Forelimb muscle (tissue), 1 donor: ENCODE measurements at regions not wholly inside any gene's neighbourhood (a gene's known extent, or its start where the extent isn't known, plus 50 kb on each side); places are given as distances from the start of the nearest gene placed in this dataset.
"Not testable (repeated sequence)": the region's sequence is repeated elsewhere in the genome, so short reads cannot be mapped to it uniquely, and the experiment has no call there.

Experiments
- DNase-seq: peaks from one replicate; pipeline ENCODE4 v3.0.0-alpha.2; 2013; ENCODE audit warnings: low read depth

- no peak for DNase-seq
Observed at GRCh38 chr2:209049608-209050007, 374.2 kb upstream of the MAP2 start.

- DNase-seq = no peak
Observed at GRCh38 chr2:209062210-209062609, 361.6 kb upstream of the MAP2 start.

DNA sequence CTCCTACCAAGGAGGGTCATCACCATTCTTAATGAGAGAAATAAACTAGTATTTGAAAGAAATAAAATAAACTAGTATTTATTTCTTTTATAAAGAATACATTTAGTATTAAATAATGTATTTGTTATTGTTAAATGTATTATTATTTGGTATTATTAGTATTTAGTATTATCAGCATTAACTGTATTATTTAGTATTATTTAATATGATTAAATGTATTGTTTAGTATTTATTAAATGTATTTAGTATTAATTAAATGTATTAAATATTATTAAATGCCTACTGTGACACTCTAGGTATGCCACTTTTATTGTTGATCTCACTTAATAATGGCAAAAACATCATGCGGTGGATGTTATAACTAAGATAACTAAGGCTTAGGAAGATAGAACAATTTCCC lies 353.6 kb upstream of the MAP2 start:
- DNase-seq = no peak

DNA sequence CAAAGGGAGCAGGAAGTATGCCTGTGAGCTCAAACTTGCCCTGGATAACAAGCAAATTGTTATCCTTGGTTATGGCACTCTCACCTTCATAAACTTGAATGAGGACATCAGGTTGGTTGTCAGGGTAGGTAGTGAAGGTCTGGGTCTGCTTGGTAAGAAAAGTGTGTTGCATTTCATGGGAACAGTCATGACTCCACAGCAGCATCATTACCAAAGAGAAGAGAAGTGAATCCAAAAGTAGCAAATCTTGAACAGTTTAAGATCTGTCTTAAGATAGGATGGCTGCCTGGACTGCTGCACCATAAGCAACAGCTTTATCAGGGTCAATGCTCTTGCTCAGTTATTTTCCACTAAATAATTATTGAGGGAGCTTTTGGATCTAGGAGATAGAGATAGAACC lies 350.7 kb upstream of the MAP2 start:
- no peak for DNase-seq

DNA sequence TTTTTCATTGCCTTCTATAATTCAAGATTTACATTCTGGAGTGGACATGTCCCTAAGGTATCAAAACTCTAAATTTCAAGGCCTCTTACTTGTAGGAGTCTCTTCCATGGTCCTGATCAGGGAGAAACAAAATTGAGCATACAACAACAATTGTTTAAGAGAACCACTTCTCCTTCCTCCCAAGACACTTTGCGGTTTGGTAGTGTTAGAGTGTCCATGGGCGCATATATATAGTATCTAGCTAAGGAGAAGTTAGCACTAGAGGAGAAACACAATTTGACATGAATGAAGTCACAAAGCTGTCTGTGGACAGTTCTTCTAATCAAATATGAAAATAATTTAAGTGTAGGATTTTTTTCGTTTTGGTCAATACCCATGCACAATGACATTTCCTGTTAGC lies 349.1 kb upstream of the MAP2 start:
- DNase-seq = no peak

GRCh38 chr2:209076151-209076550 lies 347.7 kb upstream of the MAP2 start:
- no peak for DNase-seq

GRCh38 chr2:209086761-209087160 lies 337.1 kb upstream of the MAP2 start:
- no peak for DNase-seq

- no peak for DNase-seq
Observed at GRCh38 chr2:209091056-209091455, 332.8 kb upstream of the MAP2 start.

GRCh38 chr2:209094221-209094620 lies 329.6 kb upstream of the MAP2 start:
- DNase-seq = no peak

DNA sequence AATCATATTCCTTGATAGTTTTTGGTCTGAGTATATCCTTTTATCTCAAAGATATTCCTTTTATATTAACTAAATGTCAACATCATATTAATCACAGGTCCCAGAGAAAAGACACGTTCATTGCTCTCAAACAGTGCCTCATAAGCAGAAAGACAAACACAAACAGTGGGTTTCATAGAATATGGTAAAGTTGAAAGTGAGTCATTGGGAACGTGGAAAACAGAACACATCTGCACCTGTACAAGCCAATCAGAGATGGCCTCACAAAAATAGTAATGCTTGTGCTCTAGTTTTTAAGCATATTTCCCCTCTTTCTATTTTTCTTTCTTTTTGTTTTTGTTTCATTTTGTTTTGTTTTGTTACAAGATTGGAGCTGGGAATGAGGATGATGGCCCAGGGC lies 328.4 kb upstream of the MAP2 start:
- DNase-seq = no peak

- DNase-seq = no peak
Observed at GRCh38 chr2:209097168-209097567, 326.7 kb upstream of the MAP2 start.

DNA sequence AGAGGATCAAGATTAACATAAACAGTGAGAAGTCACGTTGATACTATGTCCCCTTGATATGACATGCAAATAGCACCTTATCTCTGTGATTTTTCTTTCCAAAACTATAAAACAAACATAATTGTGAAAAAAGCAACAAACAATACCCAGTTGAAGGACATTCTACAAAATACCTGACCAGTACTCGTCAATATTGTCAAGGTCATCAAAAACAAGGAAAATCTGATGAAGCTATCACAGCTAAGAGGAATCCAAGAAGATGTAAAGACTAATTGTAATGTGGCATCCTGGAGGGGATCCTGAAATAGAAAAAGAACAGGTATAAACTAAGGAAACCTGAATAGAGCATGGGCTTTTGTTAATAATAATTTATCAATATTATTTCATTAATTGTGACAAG lies 321.5 kb upstream of the MAP2 start:
- DNase-seq = no peak

- no peak for DNase-seq
Observed at GRCh38 chr2:209113026-209113425, 310.8 kb upstream of the MAP2 start.

DNA sequence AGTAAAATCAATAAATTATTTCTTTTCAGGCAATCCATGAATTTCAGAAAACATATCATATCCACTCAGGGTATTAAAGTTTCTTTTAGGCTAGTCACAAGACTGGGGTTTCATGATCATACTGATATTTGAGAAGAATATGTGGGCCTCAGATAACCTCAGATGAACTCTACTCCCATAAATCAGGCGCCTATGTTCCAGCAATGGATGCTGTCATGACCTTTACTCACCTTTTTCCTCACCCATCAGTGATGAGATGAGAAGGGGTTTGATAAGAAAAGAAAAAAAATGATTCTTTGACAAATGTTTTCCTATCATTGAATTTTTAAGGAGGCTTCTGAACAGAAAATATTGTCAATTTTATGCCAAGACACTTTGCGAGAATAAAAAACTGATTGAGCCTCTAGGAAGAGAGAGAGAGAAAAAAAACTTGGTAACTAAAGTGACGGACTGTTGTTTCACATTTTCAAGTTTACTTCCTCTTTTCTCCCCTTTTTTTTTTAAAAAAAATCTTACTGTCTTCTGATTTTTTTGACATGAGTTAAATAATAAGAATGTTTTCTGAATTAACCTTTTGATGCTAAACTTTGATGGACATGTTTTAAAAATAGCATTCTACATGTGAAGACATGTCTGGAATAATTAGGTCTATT lies 309.1 kb upstream of the MAP2 start:
- DNase-seq = no peak

DNA sequence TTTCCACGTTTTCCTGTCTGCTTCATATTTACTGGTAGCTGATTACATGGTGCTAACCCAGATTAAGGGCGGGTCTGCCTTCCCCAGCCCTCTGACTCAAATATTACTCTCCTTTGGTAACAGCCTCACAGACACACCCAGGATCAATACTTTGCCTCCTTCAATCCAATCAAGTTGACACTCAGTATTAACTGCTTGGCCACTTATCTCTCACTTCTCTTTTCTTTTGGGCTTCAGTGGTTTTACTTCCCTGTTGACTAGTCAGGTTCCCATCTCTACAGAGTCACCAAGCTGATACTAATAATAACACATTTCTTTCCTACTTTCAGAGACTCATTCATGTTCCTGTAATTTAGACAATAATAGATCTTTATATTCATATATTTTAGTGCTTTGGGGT lies 302.2 kb upstream of the MAP2 start:
- DNase-seq = no peak

GRCh38 chr2:209125291-209125690 lies 298.6 kb upstream of the MAP2 start:
- no peak for DNase-seq

DNA sequence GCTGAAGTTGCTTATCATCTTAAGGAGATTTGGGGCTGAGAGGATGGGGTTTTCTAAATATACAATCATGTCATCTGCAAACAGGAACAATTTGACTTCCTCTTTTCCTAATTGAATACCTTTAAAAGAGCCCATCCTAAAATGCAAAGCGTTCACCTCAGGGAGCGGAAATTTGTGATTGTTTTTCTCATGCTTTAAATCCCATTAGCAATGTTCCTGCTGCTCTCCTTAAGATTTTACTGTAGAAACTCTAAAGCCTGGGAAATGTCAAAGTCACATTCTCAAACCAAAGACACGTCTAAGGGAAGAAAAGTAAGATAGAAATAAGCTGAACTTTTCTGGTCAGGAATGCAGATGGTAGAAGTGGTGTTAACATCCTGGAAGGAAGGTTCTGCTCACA lies 285.8 kb upstream of the MAP2 start:
- DNase-seq = no peak

DNA sequence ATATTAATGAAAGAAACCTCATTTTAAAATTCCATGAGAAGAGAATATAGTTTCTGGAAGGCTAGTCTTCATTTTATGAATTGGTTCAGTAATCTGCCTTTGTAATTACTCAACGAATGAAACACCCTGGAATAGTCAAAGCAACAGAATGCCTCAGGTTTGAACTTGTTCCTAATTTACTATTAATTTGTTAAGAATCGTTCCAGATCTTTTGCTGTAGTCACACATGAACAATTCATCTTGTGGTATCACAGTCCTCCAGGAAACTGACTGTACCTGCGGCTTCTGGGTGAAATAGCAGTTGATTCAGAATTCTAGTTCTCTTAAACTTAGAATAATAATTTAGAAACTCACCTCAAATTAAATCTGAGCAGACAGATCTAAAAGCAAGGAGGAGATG lies 282.7 kb upstream of the MAP2 start:
- DNase-seq = no peak

DNA sequence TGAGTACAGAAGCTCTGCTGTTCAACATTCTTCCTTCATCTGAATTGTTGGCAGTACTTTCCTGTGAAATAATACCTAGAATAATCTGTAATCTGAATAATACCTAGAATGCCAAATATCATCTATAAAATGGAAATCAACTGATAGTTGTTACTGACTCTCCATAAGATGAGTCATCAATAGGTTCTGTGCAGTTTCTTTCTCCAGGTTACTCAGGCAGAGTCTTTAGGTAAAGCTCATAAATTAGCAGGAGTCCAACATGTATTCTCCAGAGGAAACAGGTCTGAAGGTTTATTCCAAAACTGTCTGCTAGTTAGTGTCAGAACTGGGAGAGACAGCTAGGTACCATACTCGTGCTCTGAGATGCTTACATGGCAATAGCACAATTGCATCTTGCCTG lies 282.0 kb upstream of the MAP2 start:
- DNase-seq = no peak

DNA sequence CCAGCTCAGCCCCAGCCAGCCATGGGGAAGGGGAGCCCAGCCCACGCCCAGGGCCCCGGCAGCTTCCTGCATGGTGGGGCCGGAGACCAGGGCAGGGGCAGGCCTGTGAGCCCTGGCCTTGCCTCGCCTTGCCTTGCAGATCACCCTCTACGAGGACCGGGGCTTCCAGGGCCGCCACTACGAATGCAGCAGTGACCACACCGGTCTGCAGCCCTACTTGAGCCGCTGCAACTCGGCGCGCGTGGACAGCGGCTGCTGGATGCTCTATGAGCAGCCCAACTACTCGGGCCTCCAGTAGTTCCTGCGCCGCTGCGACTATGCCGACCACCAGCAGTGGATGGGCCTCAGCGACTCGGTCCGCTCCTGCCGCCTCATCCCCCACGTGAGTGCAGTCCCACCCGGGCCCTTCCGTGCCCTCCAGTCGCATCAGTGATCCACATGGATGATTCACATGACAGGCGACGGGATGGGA lies 278.6 kb upstream of the MAP2 start:
- not testable (repeated sequence) for DNase-seq

DNA sequence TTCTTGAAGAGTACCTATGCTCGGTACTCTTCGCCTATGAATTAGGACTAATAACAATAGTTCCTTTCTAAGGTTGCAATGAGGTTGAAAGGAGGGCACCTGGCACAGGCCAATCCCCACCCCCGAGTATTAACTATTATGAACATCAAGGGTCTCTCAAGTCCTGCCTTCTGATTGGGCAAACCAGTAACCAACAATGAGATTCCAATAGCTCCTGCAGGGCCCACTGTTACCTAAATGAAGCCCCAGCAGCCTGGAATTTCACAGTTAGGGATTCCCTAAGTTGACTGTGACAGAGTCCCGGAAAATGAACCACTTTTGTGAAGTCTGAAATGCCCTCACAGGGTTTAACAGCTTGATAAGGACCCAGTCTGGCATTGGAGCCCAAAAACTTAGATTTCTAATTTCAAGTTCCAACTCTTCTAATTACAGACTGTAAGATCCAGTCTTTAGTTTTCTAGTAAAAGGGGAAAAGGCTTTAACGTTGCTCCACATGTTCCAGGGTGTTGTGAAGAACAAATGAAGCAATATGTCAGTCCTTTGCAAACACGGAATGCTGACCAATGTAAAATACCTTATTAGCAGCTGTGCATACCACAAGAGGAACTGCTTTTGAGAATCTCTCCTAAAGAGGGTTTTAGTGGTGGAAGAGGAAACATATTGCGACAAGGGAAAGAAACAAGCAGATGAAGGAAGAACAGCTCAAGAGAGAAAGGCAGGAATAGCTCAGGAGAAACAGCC lies 277.7 kb upstream of the MAP2 start:
- no peak for DNase-seq

DNA sequence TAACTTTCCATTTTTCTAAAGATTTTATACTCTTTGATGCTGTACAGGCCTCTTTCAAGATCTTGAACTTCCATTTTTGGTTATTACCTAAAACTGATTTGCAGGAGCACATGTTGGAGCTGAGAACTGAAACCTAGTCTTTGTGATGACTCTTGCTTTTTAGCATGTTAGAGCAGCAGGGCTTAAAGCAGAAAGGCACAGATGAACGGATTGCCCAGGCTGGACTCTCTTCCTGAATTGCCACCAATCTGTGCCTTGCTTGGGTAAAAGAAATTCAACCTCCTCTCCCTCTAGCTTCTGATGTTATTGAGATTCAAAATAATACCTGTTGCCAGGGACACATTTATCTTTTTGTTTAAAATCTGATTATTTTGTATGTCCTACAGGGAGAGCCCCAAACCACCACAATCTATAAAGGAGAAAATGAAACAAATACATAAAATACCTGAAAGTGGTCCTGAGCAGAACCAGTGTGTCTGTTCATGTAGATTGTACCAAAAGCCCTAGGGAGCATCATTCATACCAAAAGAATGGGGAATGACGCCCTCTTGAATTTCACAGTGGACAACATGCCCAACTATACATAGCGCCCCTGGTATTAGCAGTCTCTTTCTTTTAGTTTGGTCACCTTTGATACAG lies 277.0 kb upstream of the MAP2 start:
- no peak for DNase-seq

DNA sequence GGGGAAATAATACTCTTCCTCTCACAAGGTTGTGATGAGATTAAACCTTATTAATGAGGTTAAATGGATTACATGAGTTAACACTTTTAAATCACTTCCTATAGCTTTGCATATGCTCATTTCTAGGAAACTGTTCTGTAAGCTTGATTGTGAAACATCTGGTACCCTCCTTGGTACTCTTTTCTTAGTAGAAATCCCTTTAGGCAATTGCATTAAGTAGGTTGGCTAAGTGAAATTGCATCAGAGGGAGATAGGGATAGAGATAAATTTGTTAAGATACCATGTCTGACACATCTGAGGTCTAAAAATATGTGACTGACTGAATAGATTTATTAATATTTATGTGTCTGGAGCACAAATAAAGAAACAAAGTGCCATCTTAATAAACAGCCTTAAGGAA lies 275.9 kb upstream of the MAP2 start:
- no peak for DNase-seq
